Transverse colon (tissue), 3 donors: ENCODE measurements at regions not wholly inside any gene's neighbourhood (a gene's known extent, or its start where the extent isn't known, plus 50 kb on each side); places are given as distances from the start of the nearest gene placed in this dataset.

Experiments
- CTCF ChIP-seq, 5 experiments: fragments of 200-600 bp in 3 of 5; fragments of 450-650 bp in 2 of 5; sonication (generic) in 3 of 5; IDR thresholded peaks; 1 replicate in 2 of 5; 2 replicates in 3 of 5; pipeline ENCODE4 v1.5.1; 2016 to 2017; ENCODE audit warnings: antibody characterized with exemption in 5 of 5, inconsistent platforms in 3 of 5, mild to moderate bottlenecking in 2 of 5, moderate library complexity in 1 of 5
- POLR2A ChIP-seq: fragments of 450-650 bp; IDR thresholded peaks from one replicate; pipeline ENCODE4 v1.6.1; 2016; ENCODE audit warnings: antibody characterized with exemption, mild to moderate bottlenecking, moderate library complexity

DNA sequence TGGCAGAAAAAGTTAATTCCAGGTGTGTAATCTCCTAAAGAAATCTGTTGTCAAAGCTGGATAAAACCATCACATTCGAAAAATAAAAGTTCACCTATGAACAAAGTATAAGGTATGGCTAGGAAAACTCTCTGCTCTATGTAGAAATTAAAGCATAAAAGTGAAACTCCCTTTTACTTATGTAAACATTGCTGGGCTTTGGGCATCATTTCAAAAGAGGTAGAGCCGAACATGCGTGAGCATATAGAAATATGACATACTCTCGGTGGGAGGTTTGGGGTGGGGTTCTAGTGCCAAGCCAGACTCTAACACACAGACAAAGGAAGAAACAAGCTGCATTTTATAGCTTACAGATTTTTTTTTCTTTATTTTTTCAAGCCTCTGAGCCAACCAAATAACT is 306.8 kb upstream of the ATP11B start:
- no peak for TF ChIP-seq CTCF (IDR thresholded peaks at IDR 0.05)
- TF ChIP-seq POLR2A: no peak
